Fibroblast of lung (primary cell): ENCODE measurements at regions not wholly inside any gene's neighbourhood (a gene's known extent, or its start where the extent isn't known, plus 50 kb on each side); places are given as distances from the start of the nearest gene placed in this dataset.

ENCODE experiments used
- DNase-seq, 2 donors: peaks; one replicate each; pipeline versions ENCODE4 v3.0.0 to v3.0.0-alpha.2; 2010; ENCODE audit warnings: low read depth in 2 of 2
- H2AFZ ChIP-seq: 2 replicates; pipeline ENCODE4 v1.5.1; 2012; ENCODE audit warnings: low read length, control low read depth, inconsistent platforms
- H3K27ac ChIP-seq: 2 replicates; pipeline ENCODE4 v1.5.1; 2011; ENCODE audit warnings: low read length, control low read depth; ENCODE audit not compliant: insufficient read depth
- H3K27me3 ChIP-seq: 2 replicates; pipeline ENCODE4 v1.5.1; 2011; ENCODE audit warnings: mild to moderate bottlenecking, low read length; ENCODE audit not compliant: control insufficient read depth, insufficient read depth
- H3K36me3 ChIP-seq: 2 replicates; pipeline ENCODE4 v1.5.1; 2011; ENCODE audit warnings: low read length; ENCODE audit not compliant: control insufficient read depth, insufficient read depth
- H3K4me1 ChIP-seq: 2 replicates; pipeline ENCODE4 v1.5.1; 2011; ENCODE audit warnings: low read length; ENCODE audit not compliant: control insufficient read depth, insufficient read depth; ENCODE audit errors: extremely low read depth
- H3K4me2 ChIP-seq: 2 replicates; pipeline ENCODE4 v1.5.1; 2011; ENCODE audit warnings: low read length, control low read depth; ENCODE audit not compliant: insufficient read depth; ENCODE audit errors: extremely low read depth
- H3K4me3 ChIP-seq, 4 experiments: fragments of 200-600 bp in 1 of 4; sonication (generic) in 1 of 4; replicated peaks in 1 of 4; 2 replicates each; pipeline ENCODE4 v1.5.1; 2011 to 2016; ENCODE audit warnings: low read length in 4 of 4, low read depth in 3 of 4, mild to moderate bottlenecking in 3 of 4, control low read depth in 2 of 4, inconsistent platforms in 1 of 4, mixed read lengths in 1 of 4; ENCODE audit not compliant: insufficient read depth in 1 of 4; ENCODE audit errors: control extremely low read depth in 1 of 4
- H3K79me2 ChIP-seq: 2 replicates; pipeline ENCODE4 v1.5.1; 2012; ENCODE audit warnings: mild to moderate bottlenecking, low read length, inconsistent platforms; ENCODE audit not compliant: control insufficient read depth, insufficient read depth
- H3K9ac ChIP-seq: 2 replicates; pipeline ENCODE4 v1.5.1; 2011; ENCODE audit warnings: mild to moderate bottlenecking, low read length, control low read depth; ENCODE audit not compliant: insufficient read depth
- H3K9me3 ChIP-seq: 2 replicates; pipeline ENCODE4 v1.5.1; 2012; ENCODE audit warnings: low read depth, low read length; ENCODE audit not compliant: control insufficient read depth, insufficient read depth
- H4K20me1 ChIP-seq: 2 replicates; pipeline ENCODE4 v1.5.1; 2011; ENCODE audit warnings: low read length; ENCODE audit not compliant: control insufficient read depth, insufficient read depth; ENCODE audit errors: extremely low read depth
- CTCF ChIP-seq, 2 donors: IDR thresholded peaks in 1 of 2; conservative IDR thresholded peaks in 1 of 2; 1 replicate in 1 of 2; 2 replicates in 1 of 2; pipeline ENCODE4 v1.5.1; 2011 to 2012; ENCODE audit warnings: low read length in 2 of 2, control low read depth in 1 of 2, inconsistent platforms in 1 of 2, low read depth in 1 of 2, mild to moderate bottlenecking in 1 of 2
- EZH2 ChIP-seq: IDR thresholded peaks from 2 replicates; pipeline ENCODE4 v1.5.1; 2012; ENCODE audit warnings: low read length, control low read depth, mild to moderate bottlenecking; ENCODE audit errors: missing control alignments

GRCh38 chr20:40781327-40782042 is 92.4 kb upstream of the MAFB start:
- Histone ChIP-seq H3K4me1 (no peaks in the 10 kb centered on the region), H3K4me2 (no peak overlapping the region), H4K20me1 (no peaks in the 10 kb centered on the region), H3K27me3 (no peaks in the 10 kb centered on the region), H2AFZ (no peak overlapping the region), H3K9ac (no peak overlapping the region), H3K4me3 (no peak overlapping the region), H3K36me3 (no peaks in the 10 kb centered on the region), H3K27ac (no peak overlapping the region), H3K9me3 (no peaks in the 10 kb centered on the region), H3K79me2 (no peaks in the 10 kb centered on the region)
- no peak for TF ChIP-seq CTCF (conservative IDR thresholded peaks at IDR 0.05 in 1 of 2, IDR thresholded peaks at IDR 0.05 in 1 of 2; ENCODE audit: low read depth in 1 of 2, low read length in 2 of 2)
- TF ChIP-seq EZH2 = no peak
- no peak for DNase-seq

GRCh38 chr20:40782043-40782368 is 93.0 kb upstream of the MAFB start:
- no peaks in the 10 kb centered on the region for H3K27me3 ChIP-seq
- H2AFZ ChIP-seq = no peak overlapping the region
- no peak for DNase-seq
- H3K4me1 ChIP-seq = no peaks in the 10 kb centered on the region
- H3K4me3 ChIP-seq = no peak overlapping the region
- no peak overlapping the region for H3K27ac ChIP-seq
- no peaks in the 10 kb centered on the region for H3K79me2 ChIP-seq
- no peaks in the 10 kb centered on the region for H4K20me1 ChIP-seq
- H3K4me2 ChIP-seq = no peak overlapping the region
- H3K9me3 ChIP-seq = no peaks in the 10 kb centered on the region
- H3K36me3 ChIP-seq = no peaks in the 10 kb centered on the region
- TF ChIP-seq CTCF (conservative IDR thresholded peaks at IDR 0.05 in 1 of 2, IDR thresholded peaks at IDR 0.05 in 1 of 2; ENCODE audit: low read depth in 1 of 2, low read length in 2 of 2) = no peak
- no peak overlapping the region for H3K9ac ChIP-seq

- Histone ChIP-seq H2AFZ (no peak overlapping the region), H4K20me1 (no peaks in the 10 kb centered on the region), H3K27me3 (no peaks in the 10 kb centered on the region), H3K9me3 (no peaks in the 10 kb centered on the region), H3K4me1 (no peaks in the 10 kb centered on the region), H3K4me3 (no peak overlapping the region), H3K4me2 (no peak overlapping the region), H3K9ac (no peak overlapping the region), H3K27ac (no peak overlapping the region), H3K36me3 (no peaks in the 10 kb centered on the region), H3K79me2 (no peaks in the 10 kb centered on the region)
- TF ChIP-seq CTCF (conservative IDR thresholded peaks at IDR 0.05 in 1 of 2, IDR thresholded peaks at IDR 0.05 in 1 of 2; ENCODE audit: low read depth in 1 of 2, low read length in 2 of 2) (no peak), EZH2 (no peak)
- DNase-seq = no peak
Measured at GRCh38 chr20:40785346-40785745, 96.3 kb upstream of the MAFB start.
